AG09309 (cell line): ENCODE measurements at regions not wholly inside any gene's neighbourhood (a gene's known extent, or its start where the extent isn't known, plus 50 kb on each side); places are given as distances from the start of the nearest gene placed in this dataset.

Experiments used
- DNase-seq: peaks from one replicate; pipeline ENCODE4 v3.0.0-alpha.2; 2010; ENCODE audit warnings: low read depth
- H3K4me3 ChIP-seq: 2 replicates; pipeline ENCODE4 v1.5.1; 2011; ENCODE audit warnings: mild to moderate bottlenecking, low read depth, low read length, moderate library complexity; ENCODE audit not compliant: control insufficient read depth
- CTCF ChIP-seq: IDR thresholded peaks from 2 replicates; pipeline ENCODE4 v1.5.1; 2011; ENCODE audit warnings: mild to moderate bottlenecking, low read depth, low read length, inconsistent platforms; ENCODE audit not compliant: insufficient read depth, control insufficient read depth; ENCODE audit errors: missing control alignments

GRCh38 chr2:236947294-236947693, 138.4 kb upstream of the COPS8 start:
- TF ChIP-seq CTCF = no peak

GRCh38 chr2:236947896-236948295, 137.8 kb upstream of the COPS8 start:
- TF ChIP-seq CTCF = no peak

More at GRCh38 chr2:236947294-236947693, 138.4 kb upstream of the COPS8 start:
- H3K4me3 ChIP-seq = no peak overlapping the region
- no peak for DNase-seq

GRCh38 chr2:236949089-236949905, 136.4 kb upstream of the COPS8 start:
- no peak overlapping the region for H3K4me3 ChIP-seq
- TF ChIP-seq CTCF = no peak
- DNase-seq = no peak

More at GRCh38 chr2:236947896-236948295, 137.8 kb upstream of the COPS8 start:
- no peak for DNase-seq
- no peak overlapping the region for H3K4me3 ChIP-seq

GRCh38 chr2:236951830-236952475, 133.7 kb upstream of the COPS8 start:
- TF ChIP-seq CTCF = no peak
- H3K4me3 ChIP-seq = no peak overlapping the region

GRCh38 chr2:236954641-236955040, 131.0 kb upstream of the COPS8 start:
- TF ChIP-seq CTCF = no peak
- H3K4me3 ChIP-seq = no peak overlapping the region
- no peak for DNase-seq

More at GRCh38 chr2:236951830-236952475, 133.7 kb upstream of the COPS8 start:
- no peak for DNase-seq

GRCh38 chr2:236955521-236956030, 130.1 kb upstream of the COPS8 start:
- TF ChIP-seq CTCF = no peak
- no peak overlapping the region for H3K4me3 ChIP-seq

More at GRCh38 chr2:236955521-236956030, 130.1 kb upstream of the COPS8 start:
- DNase-seq = no peak
